Gastrocnemius medialis (tissue), 4 donors: ENCODE measurements at regions not wholly inside any gene's neighbourhood (a gene's known extent, or its start where the extent isn't known, plus 50 kb on each side); places are given as distances from the start of the nearest gene placed in this dataset.

Source experiments
- ATAC-seq, 2 donors: fragments of 150-250 bp; one replicate each; pipeline ENCODE4 v1.9.1; 2016
- DNase-seq, 2 donors: peaks; one replicate each; pipeline ENCODE4 v3.0.0-alpha.2; 2019
- H3K27ac ChIP-seq, 4 donors: fragments of 200-600 bp; sonication (generic); 1 replicate in 1 of 4; 2 replicates in 3 of 4; pipeline ENCODE4 v1.5.1; 2016 to 2018; ENCODE audit warnings: mild to moderate bottlenecking in 2 of 4, moderate library complexity in 1 of 4
- H3K27me3 ChIP-seq, 3 donors: fragments of 200-600 bp; sonication (generic) in 2 of 3; 1 replicate in 1 of 3; 2 replicates in 2 of 3; pipeline versions ENCODE4 v1.5.1 to v1.6.0; 2016 to 2019; ENCODE audit warnings: mild to moderate bottlenecking in 1 of 3, moderate library complexity in 1 of 3
- H3K36me3 ChIP-seq, 2 donors: fragments of 200-600 bp; sonication (generic) in 1 of 2; one replicate each; pipeline ENCODE4 v1.5.1; 2017 to 2018
- H3K4me1 ChIP-seq, 2 donors: fragments of 200-600 bp; sonication (generic) in 1 of 2; one replicate each; pipeline ENCODE4 v1.5.1; 2016 to 2017; ENCODE audit warnings: mild to moderate bottlenecking in 2 of 2
- H3K4me3 ChIP-seq, 4 donors: fragments of 200-600 bp; sonication (generic) in 3 of 4; 1 replicate in 1 of 4; 2 replicates in 3 of 4; pipeline ENCODE4 v1.5.1; 2016 to 2019; ENCODE audit warnings: mild to moderate bottlenecking in 2 of 4
- H3K9me3 ChIP-seq, 3 donors: fragments of 200-600 bp; sonication (generic) in 2 of 3; 1 replicate in 1 of 3; 2 replicates in 2 of 3; pipeline ENCODE4 v1.5.1; 2016 to 2019
- CTCF ChIP-seq, 5 experiments: fragments of 450-650 bp in 3 of 5; fragments of 200-600 bp in 2 of 5; sonication (generic) in 2 of 5; IDR thresholded peaks in 4 of 5; conservative IDR thresholded peaks in 1 of 5; 1 replicate in 4 of 5; 2 replicates in 1 of 5; pipeline ENCODE4 v1.5.1; 2016 to 2019; ENCODE audit warnings: antibody characterized with exemption in 5 of 5, mild to moderate bottlenecking in 3 of 5, moderate library complexity in 3 of 5
- POLR2A ChIP-seq, 2 donors: fragments of 450-650 bp; IDR thresholded peaks; one replicate each; pipeline ENCODE4 v1.6.1; 2017; ENCODE audit warnings: antibody characterized with exemption in 2 of 2, mild to moderate bottlenecking in 2 of 2, moderate library complexity in 2 of 2
- in situ Hi-C, 4 donors: fragments of 200-750 bp; cut with MboI; loops; one replicate each; pipeline versions ENCODE4 v1.15.0 to v1.8.0; 2017; ENCODE audit warnings: low sequenced_read_pairs in 4 of 4
- intact Hi-C: fragments of 100-400 bp; cut with DNase I; formaldehyde crosslinking; loops from one replicate; pipeline ENCODE4 v1.15.1; 2023; ENCODE audit warnings: low total_unique reads

- no peak for TF ChIP-seq CTCF (IDR thresholded peaks at IDR 0.05 in 4 of 5, conservative IDR thresholded peaks at IDR 0.05 in 1 of 5)
- TF ChIP-seq POLR2A (IDR thresholded peaks at IDR 0.05): no peak
- in situ Hi-C loops: no loop called here
- ATAC-seq (no peak), DNase-seq (no peak)
- Histone ChIP-seq H3K27me3 (no peaks in the 10 kb centered on the region), H3K9me3 (no peaks in the 10 kb centered on the region), H3K36me3 (no peaks in the 10 kb centered on the region), H3K27ac (no peak overlapping the region), H3K4me3 (no peak overlapping the region), H3K4me1 (no peaks in the 10 kb centered on the region)
- intact Hi-C loops: no loop called here
These were observed 1198.3 kb downstream of the OLFM4 start for GRCh38 chr13:54226876-54227275.

DNA sequence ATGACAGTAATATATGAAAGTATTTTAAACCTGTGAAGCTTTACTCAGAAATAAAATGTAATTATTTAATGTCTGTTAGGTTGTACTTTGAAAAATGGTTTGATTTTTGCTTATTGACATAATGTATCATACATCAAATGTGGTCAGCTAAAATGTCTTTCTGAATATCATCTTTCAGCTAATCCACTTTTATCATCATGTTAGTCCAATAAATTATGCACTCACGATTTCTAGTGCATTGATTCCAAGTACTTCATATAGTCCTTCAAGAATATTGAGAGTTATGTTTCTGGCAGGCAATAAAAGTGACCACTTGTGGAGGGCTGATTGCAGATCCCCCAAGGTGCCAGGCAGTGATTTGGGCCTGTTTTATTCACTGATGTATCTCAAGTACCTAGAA is 1204.1 kb downstream of the OLFM4 start:
- ATAC-seq (no peak), DNase-seq (no peak)
- TF ChIP-seq CTCF (IDR thresholded peaks at IDR 0.05 in 4 of 5, conservative IDR thresholded peaks at IDR 0.05 in 1 of 5) (no peak), POLR2A (IDR thresholded peaks at IDR 0.05) (no peak)
- H3K27ac ChIP-seq: no peak overlapping the region
- no peaks in the 10 kb centered on the region for H3K9me3 ChIP-seq
- in situ Hi-C loops (no loop called here), intact Hi-C loops (no loop called here)
- no peaks in the 10 kb centered on the region for H3K36me3 ChIP-seq
- H3K4me1 ChIP-seq: no peaks in the 10 kb centered on the region
- H3K4me3 ChIP-seq: no peak overlapping the region
- no peaks in the 10 kb centered on the region for H3K27me3 ChIP-seq

DNA sequence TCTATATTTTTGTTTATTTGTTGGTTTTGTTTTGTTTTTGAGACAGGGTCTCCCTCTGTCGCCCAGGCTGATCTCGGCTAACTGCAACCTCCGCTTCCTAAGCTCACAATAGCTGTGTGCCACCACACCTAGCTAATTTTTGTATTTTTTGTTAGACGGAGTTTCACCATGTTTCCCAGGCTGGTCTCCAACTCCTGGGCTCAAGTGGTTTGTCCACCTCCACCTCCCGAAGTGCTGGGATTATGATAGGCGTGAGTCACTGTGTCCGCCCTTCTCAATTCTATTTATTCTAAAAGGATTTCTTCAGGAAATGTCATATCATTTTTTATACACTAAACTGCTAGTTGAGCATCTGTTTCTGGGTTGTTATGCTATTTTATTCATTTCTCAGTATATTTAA is 1206.0 kb downstream of the OLFM4 start:
- in situ Hi-C loops: no loop called here
- TF ChIP-seq CTCF (IDR thresholded peaks at IDR 0.05 in 4 of 5, conservative IDR thresholded peaks at IDR 0.05 in 1 of 5) (no peak), POLR2A (IDR thresholded peaks at IDR 0.05) (no peak)
- no peak for DNase-seq

GRCh38 chr13:54241719-54242118 is 1213.1 kb downstream of the OLFM4 start:
- no peak overlapping the region for H3K4me3 ChIP-seq
- no peaks in the 10 kb centered on the region for H3K4me1 ChIP-seq
- no peak overlapping the region for H3K27ac ChIP-seq
- intact Hi-C loops: no loop called here
- no peak for ATAC-seq
- no peak for DNase-seq
- H3K36me3 ChIP-seq: no peaks in the 10 kb centered on the region
- in situ Hi-C loops: no loop called here
- no peaks in the 10 kb centered on the region for H3K27me3 ChIP-seq
- H3K9me3 ChIP-seq: no peaks in the 10 kb centered on the region
- TF ChIP-seq CTCF (IDR thresholded peaks at IDR 0.05 in 4 of 5, conservative IDR thresholded peaks at IDR 0.05 in 1 of 5) (no peak), POLR2A (IDR thresholded peaks at IDR 0.05) (no peak)

More for the DNA sequence above, 1206.0 kb downstream of the OLFM4 start:
- ATAC-seq: no peak
- H3K27me3 ChIP-seq: no peaks in the 10 kb centered on the region
- H3K4me1 ChIP-seq: no peaks in the 10 kb centered on the region
- H3K27ac ChIP-seq: no peak overlapping the region
- no peaks in the 10 kb centered on the region for H3K36me3 ChIP-seq
- intact Hi-C loops: no loop called here
- H3K9me3 ChIP-seq: no peaks in the 10 kb centered on the region
- no peak overlapping the region for H3K4me3 ChIP-seq

DNA sequence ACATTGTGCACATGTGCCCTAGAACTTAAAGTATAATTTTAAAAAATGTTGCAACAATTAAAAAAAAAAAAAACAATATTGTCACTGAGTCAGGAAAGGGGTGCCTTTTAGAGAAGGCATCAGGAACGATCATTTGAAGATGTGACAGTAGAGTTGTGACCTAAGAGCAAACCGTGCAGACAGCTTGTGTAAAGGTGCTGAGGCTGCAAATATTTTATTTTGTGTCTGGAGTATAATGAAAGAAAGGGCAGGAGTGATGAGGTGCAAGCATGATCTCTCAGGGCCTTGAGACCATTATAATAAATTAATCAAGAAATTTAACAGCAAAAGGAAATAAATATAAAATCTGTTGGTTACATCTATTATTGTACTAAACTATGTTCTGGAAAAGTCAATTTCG is 1219.7 kb downstream of the OLFM4 start:
- in situ Hi-C loops (no loop called here), intact Hi-C loops (no loop called here)
- ATAC-seq (no peak), DNase-seq (no peak)
- Histone ChIP-seq H3K9me3 (no peaks in the 10 kb centered on the region), H3K4me3 (no peak overlapping the region), H3K36me3 (no peaks in the 10 kb centered on the region), H3K27me3 (no peaks in the 10 kb centered on the region), H3K27ac (no peak overlapping the region), H3K4me1 (no peaks in the 10 kb centered on the region)
- TF ChIP-seq POLR2A (IDR thresholded peaks at IDR 0.05): no peak
- no peak for TF ChIP-seq CTCF (IDR thresholded peaks at IDR 0.05 in 4 of 5, conservative IDR thresholded peaks at IDR 0.05 in 1 of 5)
